Prostate gland (tissue), 2 donors: ENCODE measurements at regions not wholly inside any gene's neighbourhood (a gene's known extent, or its start where the extent isn't known, plus 50 kb on each side); places are given as distances from the start of the nearest gene placed in this dataset.

Experiments
- CTCF ChIP-seq, 4 experiments: fragments of 200-600 bp in 2 of 4; fragments of 450-650 bp in 2 of 4; sonication (generic) in 2 of 4; IDR thresholded peaks; 1 replicate in 3 of 4; 2 replicates in 1 of 4; pipeline ENCODE4 v1.5.1; 2016 to 2019; ENCODE audit warnings: antibody characterized with exemption in 4 of 4, mild to moderate bottlenecking in 2 of 4, moderate library complexity in 2 of 4
- POLR2A ChIP-seq: fragments of 450-650 bp; IDR thresholded peaks from one replicate; pipeline ENCODE4 v1.6.1; 2016; ENCODE audit warnings: antibody characterized with exemption, mild to moderate bottlenecking
- POLR2AphosphoS5 ChIP-seq: sonication (generic); formaldehyde crosslinking; IDR thresholded peaks from one replicate; pipeline ENCODE4 v1.6.1; 2017; ENCODE audit warnings: antibody characterized with exemption

DNA sequence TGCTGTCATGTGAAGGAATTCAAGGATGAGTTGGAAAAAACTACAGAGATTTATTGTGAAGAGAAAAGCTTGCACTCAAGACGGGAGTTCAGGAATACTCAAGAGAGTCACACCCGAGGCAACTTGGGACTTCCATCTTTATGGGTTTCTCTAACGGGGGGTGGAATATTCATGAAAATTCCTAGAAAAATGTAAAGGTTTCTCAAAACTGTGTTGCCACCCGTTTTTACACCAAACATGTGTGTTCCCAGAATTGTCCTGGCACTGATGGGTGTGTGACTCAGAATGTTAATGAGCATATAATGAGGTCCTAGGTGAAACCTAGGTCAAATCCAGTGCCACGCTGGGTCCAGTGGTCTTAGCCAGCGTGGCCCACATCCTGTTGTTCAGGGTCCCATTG is 381.5 kb downstream of the CDH26 start:
- no peak for TF ChIP-seq CTCF (IDR thresholded peaks at IDR 0.05)
- no peak for TF ChIP-seq POLR2A
- TF ChIP-seq POLR2AphosphoS5 = no peak
